K562 (cell line): ENCODE measurements at regions not wholly inside any gene's neighbourhood (a gene's known extent, or its start where the extent isn't known, plus 50 kb on each side); places are given as distances from the start of the nearest gene placed in this dataset.

ENCODE experiments used
- ATAC-seq: fragments of 200-7000 bp; cut with Tn5 transposase; 3 replicates; pipeline ENCODE4 v1.9.1; 2020; ENCODE audit warnings: moderate library complexity
- BruUV-seq: library from RNA; stranded (reverse); fragments of 400-500 nt; replicated peaks from 2 replicates; lab custom pipeline; 2021; lab: Mats Ljungman, UMichigan
- CTCF ChIA-PET: fragments of 300-600 bp; formaldehyde crosslinking; extraction: SDS; loops from one replicate; lab custom pipeline; 2021; ENCODE audit warnings: low intra/inter-chr PET ratio; lab: Yijun Ruan, JAX
- POLR2A ChIA-PET: fragments of 300-600, 350-650 bp; sonication (Branson Sonifier 250); formaldehyde crosslinking; extraction: SDS; loops from one replicate; lab custom pipeline; 2021; ENCODE audit warnings: antibody characterized with exemption, inconsistent platforms; lab: Yijun Ruan, JAX
- DNase-seq, 4 experiments: peaks; one replicate each; pipeline versions ENCODE4 v3.0.0 to v3.0.0-alpha.2; 2011 to 2018; ENCODE audit warnings: low spot score in 3 of 4, mixed read lengths in 3 of 4; ENCODE audit errors: extremely low read depth in 1 of 4
- FAIRE-seq: peaks from 2 replicates; lab custom pipeline; 2011; peaks lifted over from hg19 to GRCh38; lab: Jason Lieb, UNC
- H2AFZ ChIP-seq: 2 replicates; pipeline ENCODE4 v1.6.0; 2011; ENCODE audit warnings: low read depth, low read length, control low read depth, inconsistent platforms
- H3K27ac ChIP-seq: fragments of 200-600 bp; 3 replicates; pipeline ENCODE4 v1.8.0; 2011; ENCODE audit warnings: low read depth, mild to moderate bottlenecking, control low read depth, inconsistent platforms, low read length, moderate library complexity, mixed read lengths; ENCODE audit errors: extremely low read depth
- H3K27me3 ChIP-seq, 2 experiments: fragments of 300-600 bp in 1 of 2; 2 replicates in 1 of 2; 3 replicates in 1 of 2; pipeline versions ENCODE4 v1.6.0 to v1.8.0; 2011; ENCODE audit warnings: inconsistent platforms in 2 of 2, low read length in 2 of 2, mild to moderate bottlenecking in 1 of 2, mixed read lengths in 1 of 2, moderate library complexity in 1 of 2; ENCODE audit not compliant: control insufficient read depth in 2 of 2, insufficient read depth in 2 of 2
- H3K36me3 ChIP-seq: fragments of 300-600 bp; 3 replicates; pipeline ENCODE4 v1.8.0; 2011; ENCODE audit warnings: mild to moderate bottlenecking, low read length, inconsistent platforms; ENCODE audit not compliant: control insufficient read depth, insufficient read depth
- H3K4me1 ChIP-seq, 2 experiments: fragments of 200-600 bp in 1 of 2; replicated peaks in 1 of 2; 2 replicates in 1 of 2; 3 replicates in 1 of 2; pipeline versions ENCODE4 v1.5.1 to v1.8.0; 2011; ENCODE audit warnings: inconsistent platforms in 2 of 2, low read length in 2 of 2, mild to moderate bottlenecking in 1 of 2, mixed read lengths in 1 of 2, moderate library complexity in 1 of 2; ENCODE audit not compliant: control insufficient read depth in 2 of 2, insufficient read depth in 2 of 2
- H3K4me2 ChIP-seq: 2 replicates; pipeline ENCODE4 v1.6.1; 2011; ENCODE audit warnings: low read length, control low read depth, inconsistent platforms, mixed read lengths; ENCODE audit not compliant: insufficient read depth
- H3K4me3 ChIP-seq: fragments of 200-600 bp; sonication (generic), shearing (Covaris generic); 2 replicates; pipeline ENCODE4 v1.5.1; 2016; ENCODE audit warnings: control low read depth, inconsistent platforms
- H3K79me2 ChIP-seq: fragments of 200-600 bp; 3 replicates; pipeline ENCODE4 v1.8.0; 2011; ENCODE audit warnings: low read length, inconsistent platforms; ENCODE audit not compliant: control insufficient read depth, insufficient read depth
- H3K9ac ChIP-seq, 2 experiments: 2 replicates each; pipeline versions ENCODE4 v1.6.0 to v1.6.1; 2011; ENCODE audit warnings: low read depth in 2 of 2, low read length in 2 of 2, control low read depth in 1 of 2, inconsistent platforms in 1 of 2, mild to moderate bottlenecking in 1 of 2, mixed read lengths in 1 of 2; ENCODE audit not compliant: insufficient read depth in 1 of 2
- H3K9me1 ChIP-seq: one replicate; pipeline ENCODE4 v1.6.0; 2011; ENCODE audit warnings: inconsistent platforms, mild to moderate bottlenecking, low read length, moderate library complexity; ENCODE audit not compliant: control insufficient read depth, insufficient read depth
- H3K9me3 ChIP-seq: replicated peaks from 2 replicates; pipeline ENCODE4 v1.5.1; 2011; ENCODE audit warnings: low read depth, low read length, inconsistent platforms; ENCODE audit not compliant: control insufficient read depth, insufficient read depth
- H4K20me1 ChIP-seq: replicated peaks from 2 replicates; pipeline ENCODE4 v1.6.1; 2011; ENCODE audit warnings: low read length, inconsistent platforms, mixed read lengths; ENCODE audit not compliant: control insufficient read depth, insufficient read depth
- ATF2 ChIP-seq: sonication (generic); formaldehyde crosslinking; IDR thresholded peaks from 2 replicates; pipeline ENCODE4 v1.8.1; 2022; ENCODE audit warnings: missing genetic modification reagents
- ERF ChIP-seq: fragments of 450-650 bp; formaldehyde crosslinking; IDR thresholded peaks from 2 replicates; pipeline ENCODE4 v1.4.0; 2020; ENCODE audit warnings: mild to moderate bottlenecking, mixed read lengths
- MAFG ChIP-seq: fragments of 450-650 bp; conservative IDR thresholded peaks from 2 replicates; pipeline ENCODE4 v1.6.1; 2016; ENCODE audit warnings: missing genetic modification characterization, missing compliant biosample characterization
- MCM3 ChIP-seq: fragments of 450-650 bp; IDR thresholded peaks from 2 replicates; pipeline ENCODE4 v1.6.1; 2016
- MEF2A ChIP-seq: IDR thresholded peaks from 2 replicates; pipeline ENCODE4 v1.6.1; 2011; ENCODE audit warnings: low read depth, mild to moderate bottlenecking, low read length, moderate library complexity; ENCODE audit not compliant: control insufficient read depth
- NRF1 ChIP-seq, 2 experiments: fragments of 450-650 bp; IDR thresholded peaks in 1 of 2; conservative IDR thresholded peaks in 1 of 2; 2 replicates each; pipeline ENCODE4 v1.6.1; 2014; ENCODE audit warnings: mild to moderate bottlenecking in 2 of 2
- RFX7 ChIP-seq: fragments of 250-450 bp; sonication (Bioruptor Pico); IDR thresholded peaks from 2 replicates; pipeline ENCODE4 v1.5.1; 2021; ENCODE audit warnings: mild to moderate bottlenecking
- SMARCE1 ChIP-seq: fragments of 450-650 bp; IDR thresholded peaks from 2 replicates; pipeline ENCODE4 v1.7.1; 2016; ENCODE audit warnings: mild to moderate bottlenecking
- SPI1 ChIP-seq: IDR thresholded peaks from 2 replicates; pipeline ENCODE4 v1.6.1; 2011; ENCODE audit warnings: low read depth, low read length, control low read depth, borderline replicate concordance
- SREBF1 ChIP-seq: fragments of 150-350 bp; IDR thresholded peaks from 2 replicates; pipeline ENCODE4 v1.6.1; 2014; ENCODE audit warnings: antibody characterized with exemption, low read depth, low read length, borderline replicate concordance
- TEAD4 ChIP-seq, 2 experiments: sonication (generic) in 1 of 2; formaldehyde crosslinking in 1 of 2; IDR thresholded peaks; 2 replicates each; pipeline versions ENCODE4 v1.6.1 to v1.8.0; 2012 to 2022; ENCODE audit warnings: borderline replicate concordance in 1 of 2, inconsistent platforms in 1 of 2, low read length in 1 of 2, mild to moderate bottlenecking in 1 of 2, missing genetic modification reagents in 1 of 2
- TOE1 ChIP-seq, 2 experiments: fragments of 450-650 bp in 1 of 2; sonication (generic) in 1 of 2; formaldehyde crosslinking in 1 of 2; IDR thresholded peaks; 2 replicates each; pipeline versions ENCODE4 v1.7.1 to v1.8.0; 2016 to 2022; ENCODE audit warnings: borderline replicate concordance in 2 of 2, mild to moderate bottlenecking in 2 of 2, antibody characterized with exemption in 1 of 2, inconsistent platforms in 1 of 2, low read depth in 1 of 2, missing genetic modification reagents in 1 of 2, moderate library complexity in 1 of 2
- YBX1 ChIP-seq: fragments of 450-650 bp; IDR thresholded peaks from 2 replicates; pipeline ENCODE4 v1.7.1; 2016; ENCODE audit warnings: mild to moderate bottlenecking
- YY1 ChIP-seq, 3 experiments: IDR thresholded peaks; 2 replicates each; pipeline ENCODE4 v1.6.1; 2011; ENCODE audit warnings: low read length in 2 of 3, mild to moderate bottlenecking in 2 of 3, moderate library complexity in 2 of 3, borderline replicate concordance in 1 of 3, control low read depth in 1 of 3, low read depth in 1 of 3; ENCODE audit not compliant: insufficient read depth in 3 of 3, insufficient replicate concordance in 2 of 3, control insufficient read depth in 1 of 3, insufficient read length in 1 of 3; ENCODE audit errors: extremely low read depth in 1 of 3
- ZBED1 ChIP-seq: IDR thresholded peaks from 2 replicates; pipeline ENCODE4 v1.6.1; 2014
- ZFP30 ChIP-seq: fragments of 250-450 bp; sonication (Bioruptor Pico); IDR thresholded peaks from 2 replicates; pipeline ENCODE4 v1.8.0; 2022; ENCODE audit warnings: moderate library complexity, mild to moderate bottlenecking, inconsistent platforms, borderline replicate concordance
- ZKSCAN8 ChIP-seq: fragments of 200-800 bp; sonication (Bioruptor generic); IDR thresholded peaks from 2 replicates; pipeline ENCODE4 v1.6.1; 2016; ENCODE audit warnings: missing genetic modification characterization, missing compliant biosample characterization
- ZNF586 ChIP-seq: fragments of 450-650 bp; formaldehyde crosslinking; conservative IDR thresholded peaks from 2 replicates; pipeline ENCODE4 v1.4.0; 2020; ENCODE audit warnings: mild to moderate bottlenecking, moderate library complexity
- ZNF592 ChIP-seq: fragments of 450-650 bp; IDR thresholded peaks from 2 replicates; pipeline ENCODE4 v1.6.1; 2017; ENCODE audit warnings: antibody characterized with exemption, mild to moderate bottlenecking
- WGBS: fragments of 100-300 bp; shearing (Covaris generic); methylation state at CpG from one replicate; pipeline ENCODE4 v1.1.6; 2016; ENCODE audit warnings: low coverage, mixed read lengths; ENCODE audit not compliant: insufficient coverage; ENCODE audit errors: missing lambda C conversion rate; 5-methylcytosine and 5-hydroxymethylcytosine counted together
- in situ Hi-C: fragments of 300-500 bp; cut with MboI; formaldehyde crosslinking; loops from 4 replicates; pipeline ENCODE4 v1.15.0; 2018; ENCODE audit warnings: inconsistent platforms, mixed read lengths
- intact Hi-C: fragments of 100-400 bp; cut with micrococcal nuclease; formaldehyde crosslinking; loops from 2 replicates; pipeline ENCODE4 v1.14.2; 2022

GRCh38 chr1:172885971-172886370, 164.8 kb downstream of the TNFSF18 start:
- Histone ChIP-seq H3K27me3 (no peaks in the 10 kb centered on the region), H3K9me1 (no peaks in the 10 kb centered on the region), H4K20me1 (no peaks in the 10 kb centered on the region), H3K4me2 (no peak overlapping the region), H3K79me2 (no peaks in the 10 kb centered on the region), H3K9ac (no peak overlapping the region), H3K9me3 (no peaks in the 10 kb centered on the region), H3K4me1 (no peaks in the 10 kb centered on the region; a peak in 1 of 5 replicates), H2AFZ (no peak overlapping the region), H3K36me3 (no peaks in the 10 kb centered on the region), H3K27ac (no peak overlapping the region), H3K4me3 (no peak overlapping the region)
- 0% methylated on average over 1 of the region's 1 CpG for WGBS
- DNase-seq (no peak), ATAC-seq (no peak), FAIRE-seq (no peak)
- ChIA-PET CTCF (no interaction called here), POLR2A (interaction anchor here (0.6 kb wide), 1 partner anchor 12 kb away, joined by 4 read pairs; no protein-coding TSS in a partner anchor)
- intact Hi-C loops (no loop called here), in situ Hi-C loops (no loop called here)
- no TSS peak for BruUV-seq
- TF ChIP-seq SREBF1 (no peak), ZBED1 (no peak), ERF (CRISPR knock-in tag) (no peak), RFX7 (CRISPR knock-in tag) (no peak), ZNF592 (no peak), NRF1 (conservative IDR thresholded peaks at IDR 0.05 in 1 of 2, IDR thresholded peaks at IDR 0.05 in 1 of 2) (no peak), MEF2A (no peak), ZKSCAN8 (CRISPR knock-in tag) (no peak), TOE1 (IDR thresholded peaks at IDR 0.05; ENCODE audit: borderline replicate concordance) (no peak), TOE1 (CRISPR knock-in tag; IDR thresholded peaks at IDR 0.05; ENCODE audit: borderline replicate concordance, low read depth) (no peak), YY1 (IDR thresholded peaks at IDR 0.05; ENCODE audit: borderline replicate concordance in 1 of 3, control insufficient read depth in 1 of 3, extremely low read depth in 1 of 3, insufficient read depth in 3 of 3, insufficient read length in 1 of 3, insufficient replicate concordance in 2 of 3, low read depth in 1 of 3, low read length in 2 of 3) (no peak), SPI1 (no peak), ZNF586 (CRISPR knock-in tag) (no peak), ZFP30 (no peak), MCM3 (no peak), SMARCE1 (no peak), ATF2 (CRISPR knock-in tag) (no peak), TEAD4 (IDR thresholded peaks at IDR 0.05; ENCODE audit: low read length) (no peak), TEAD4 (CRISPR knock-in tag; IDR thresholded peaks at IDR 0.05; ENCODE audit: borderline replicate concordance) (no peak), MAFG (tag) (no peak), YBX1 (no peak)
